ENCODE measurements at regions not wholly inside any gene's neighbourhood (a gene's known extent, or its start where the extent isn't known, plus 50 kb on each side); places are given as distances from the start of the nearest gene placed in this dataset.

DNA sequence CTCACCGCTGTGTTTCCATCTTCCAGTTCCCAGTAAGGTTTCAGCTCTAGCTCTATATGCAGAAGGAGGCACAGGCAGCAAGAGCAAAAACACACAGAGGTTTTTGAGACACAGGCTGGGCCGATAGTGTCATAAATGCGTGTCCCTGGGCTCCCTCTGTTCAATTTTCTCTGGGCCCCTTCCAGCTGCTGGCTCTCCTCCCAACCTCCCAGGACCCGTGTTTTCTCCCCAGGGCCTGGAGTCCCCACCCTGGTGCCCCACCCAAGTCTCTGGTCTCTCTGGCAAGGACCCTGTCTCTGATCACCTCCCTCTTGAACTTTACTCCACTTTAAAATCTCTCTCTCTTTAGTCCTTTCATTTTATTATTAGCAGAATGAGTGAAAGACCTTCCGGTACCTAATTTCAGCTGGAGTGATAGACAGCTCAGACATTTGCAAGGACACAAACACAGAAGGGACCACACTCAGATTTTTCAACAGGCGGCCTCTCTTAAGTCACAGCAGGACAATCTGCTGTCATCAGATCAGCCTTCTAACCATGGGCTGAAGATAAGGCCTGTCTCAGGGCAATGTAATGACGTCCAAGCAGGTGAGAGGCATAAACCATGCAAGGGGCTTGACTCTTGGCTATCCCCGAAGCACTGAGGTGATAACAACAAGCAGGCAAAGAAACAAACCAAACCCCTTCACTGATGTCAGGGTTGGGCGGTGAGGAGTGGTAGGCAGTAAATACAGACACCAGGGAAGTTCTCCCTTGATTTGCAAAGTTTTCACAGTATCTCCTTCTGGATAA lies 190.0 kb upstream of the IRS2 start:
- no peak for FAIRE-seq

DNA sequence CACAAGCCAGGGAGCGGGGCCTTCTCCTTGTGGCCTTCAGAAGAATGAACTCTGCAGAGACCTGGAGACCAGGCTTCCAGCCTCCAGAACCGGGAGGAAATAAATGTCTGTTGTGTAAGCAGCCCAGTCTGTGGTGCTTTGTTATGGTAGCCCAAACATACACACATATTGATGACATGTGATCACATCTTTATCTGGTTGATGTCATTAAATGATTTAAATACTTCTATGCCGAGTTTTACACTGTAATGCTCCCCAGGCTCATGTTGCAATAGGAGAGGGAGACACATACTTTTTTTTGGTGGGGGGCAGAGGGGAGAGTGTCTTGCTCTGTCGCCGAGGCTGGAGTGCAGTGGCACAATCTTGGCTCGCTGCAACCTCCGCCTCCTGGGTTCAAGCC lies 188.0 kb upstream of the IRS2 start:
- FAIRE-seq = no peak

DNA sequence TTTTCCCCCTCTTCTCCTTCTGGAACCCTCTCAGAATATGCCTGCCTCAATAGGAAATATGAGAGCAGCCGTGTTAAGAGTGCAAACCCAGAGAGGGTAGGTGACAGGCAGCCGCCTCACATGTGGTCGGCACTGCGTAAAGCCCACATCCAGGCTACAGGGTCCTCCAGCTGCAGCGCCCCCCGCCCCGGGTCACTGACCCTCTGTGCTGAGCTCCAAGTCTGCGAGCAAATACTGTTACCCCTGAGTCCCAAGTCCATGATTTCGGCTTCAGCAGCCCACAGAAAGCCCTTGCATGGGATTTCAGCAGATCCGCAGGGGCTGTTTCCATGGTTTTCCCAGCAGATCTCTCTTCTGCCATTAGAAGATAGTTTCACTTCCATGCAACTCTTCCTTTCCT lies 186.9 kb upstream of the IRS2 start:
- FAIRE-seq = no peak

DNA sequence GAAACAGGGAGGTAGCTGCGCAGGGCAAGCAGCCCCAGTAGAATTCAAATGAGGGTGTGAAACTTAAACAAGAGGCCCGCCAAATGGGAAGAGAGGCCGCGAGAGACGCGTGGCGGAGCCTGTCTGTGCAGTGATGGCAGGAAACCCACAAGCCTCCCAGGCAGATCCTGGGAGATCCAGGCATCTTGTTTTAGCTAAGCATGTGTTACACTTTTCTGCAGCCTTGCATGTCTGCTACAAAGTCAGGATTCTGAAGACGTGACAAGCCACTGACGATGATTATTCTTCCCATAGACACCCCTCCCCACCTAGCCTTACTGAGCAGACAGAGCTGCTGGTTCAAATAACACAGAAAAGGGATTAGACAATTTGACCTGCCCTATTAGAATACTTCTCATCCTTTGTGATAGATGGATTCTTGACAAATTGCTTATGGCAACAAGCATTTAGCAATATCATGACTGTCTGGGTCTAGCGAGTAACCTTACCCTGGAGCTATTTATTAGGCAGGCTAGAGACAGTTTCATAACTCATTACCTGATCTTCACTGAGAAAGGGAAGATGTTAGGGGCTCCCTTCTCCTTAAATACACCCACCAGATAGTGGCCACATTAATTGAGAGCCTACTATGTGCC lies 185.2 kb upstream of the IRS2 start:
- no peak for FAIRE-seq

DNA sequence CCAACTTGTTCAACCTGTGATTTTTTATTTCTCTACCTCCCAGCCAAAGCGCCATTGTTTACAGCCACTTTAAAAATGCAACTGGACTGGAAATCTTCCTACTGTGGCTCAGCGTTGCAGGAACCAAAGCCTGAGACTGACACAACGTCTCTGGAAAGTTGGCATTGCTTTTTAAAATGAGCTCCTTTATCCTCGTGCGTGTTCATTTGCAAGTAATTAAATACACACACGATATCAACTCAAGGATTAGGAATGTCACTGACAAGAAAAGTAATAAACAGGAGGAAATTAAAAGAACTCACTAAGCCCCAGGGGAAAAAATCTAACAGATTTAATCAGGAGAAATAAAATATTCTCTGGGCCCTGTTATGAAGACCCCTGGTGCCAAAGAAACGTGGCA lies 184.6 kb upstream of the IRS2 start:
- FAIRE-seq = no peak

DNA sequence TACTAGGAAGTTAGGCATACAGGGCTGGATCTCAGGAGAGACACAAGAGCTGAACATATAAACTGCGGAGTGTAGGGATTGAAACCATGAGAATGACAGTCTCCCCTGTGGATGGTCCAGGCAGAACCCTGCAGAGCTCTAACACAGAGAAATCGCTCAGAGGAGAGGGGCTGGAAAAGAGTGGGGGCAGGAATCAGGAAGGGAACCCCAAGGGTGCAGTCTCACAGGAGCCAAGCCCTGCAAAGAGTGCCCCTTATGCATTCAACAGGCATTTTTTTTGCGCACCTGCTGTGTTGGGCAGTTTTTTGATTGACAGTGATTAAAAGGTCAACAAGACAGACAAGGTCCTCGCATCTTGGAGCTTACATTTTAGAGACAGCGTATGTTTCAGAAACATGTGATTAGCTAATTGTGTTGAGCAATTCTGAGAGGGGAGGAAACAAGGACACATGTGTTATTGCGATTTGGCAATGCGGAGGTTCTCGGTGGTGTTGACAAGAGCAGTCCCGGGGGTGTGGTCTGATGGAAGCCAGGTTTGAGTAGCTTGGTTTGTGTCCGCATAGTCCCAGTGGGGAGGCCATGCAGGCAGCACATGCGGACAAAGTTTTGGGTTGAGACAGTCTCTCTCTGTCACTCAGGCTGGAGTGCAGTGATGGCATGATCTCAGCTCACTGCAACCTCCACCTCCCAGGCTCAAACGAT lies 182.6 kb upstream of the IRS2 start:
- FAIRE-seq = no peak

DNA sequence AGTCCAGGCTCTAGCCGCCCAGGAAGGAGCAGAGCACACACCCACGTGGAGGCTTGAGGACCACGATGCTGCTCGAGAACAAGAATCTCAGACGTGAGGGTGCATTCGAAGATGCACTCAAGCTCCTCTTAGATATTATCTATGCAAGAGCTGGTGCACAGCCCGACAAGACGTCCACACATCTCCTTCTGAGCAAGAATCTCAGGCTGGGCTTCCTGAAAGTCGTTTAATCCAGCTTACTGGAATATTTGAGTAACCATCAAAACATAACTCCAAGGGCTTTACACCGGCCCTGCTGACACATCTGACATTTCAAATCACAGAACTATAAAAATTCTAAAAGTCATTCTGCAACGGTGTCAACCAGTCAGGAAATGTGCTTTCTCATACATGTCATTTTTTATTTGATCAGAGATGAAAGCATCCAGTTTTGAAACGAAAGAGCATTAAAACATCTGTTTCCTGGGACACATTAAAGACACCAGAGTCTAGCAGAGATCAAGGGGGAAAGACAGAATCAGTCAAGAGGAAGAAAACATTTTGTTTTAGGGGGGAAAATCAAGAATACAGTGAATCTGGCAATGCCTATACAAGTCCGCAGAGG lies 177.7 kb upstream of the IRS2 start:
- FAIRE-seq = no peak

DNA sequence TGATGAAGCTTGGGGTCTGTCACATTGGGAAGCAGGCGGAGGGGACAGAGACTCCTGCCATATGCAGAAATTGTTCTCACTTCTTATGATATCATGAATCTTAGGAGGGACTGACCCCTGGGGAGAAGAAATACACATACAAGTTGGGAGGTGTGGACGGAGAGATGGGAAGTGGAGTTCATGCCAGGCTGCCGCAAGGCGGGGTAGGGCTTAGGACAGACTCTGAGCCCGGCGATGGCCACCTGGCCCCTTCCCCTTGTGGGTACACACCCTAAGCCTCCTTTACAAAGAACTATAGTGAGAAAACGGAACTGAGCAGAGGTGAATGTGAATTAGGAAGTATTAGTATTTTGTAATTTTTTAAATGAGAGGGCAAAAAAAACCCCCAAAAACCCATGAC lies 177.0 kb upstream of the IRS2 start:
- no peak for FAIRE-seq

DNA sequence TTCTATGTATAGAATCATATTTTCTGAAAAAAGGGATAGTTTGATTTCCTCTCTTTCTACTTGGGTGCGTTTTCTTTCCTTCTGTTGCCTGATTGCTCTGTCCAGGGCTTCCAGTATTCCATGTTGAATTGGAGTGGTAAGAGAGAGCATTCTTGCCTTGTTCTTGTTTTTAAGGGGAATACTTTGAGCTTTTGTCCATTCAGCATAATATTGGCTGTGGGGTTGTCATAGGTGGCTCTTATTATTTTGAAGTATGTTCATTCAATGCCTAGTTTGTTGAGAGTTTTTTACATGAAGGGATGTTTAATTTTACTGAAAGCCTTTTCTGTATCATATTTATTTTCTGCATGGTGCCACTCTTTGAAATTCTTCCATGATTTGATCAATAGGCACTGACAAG lies 173.5 kb upstream of the IRS2 start:
- no peak for FAIRE-seq

DNA sequence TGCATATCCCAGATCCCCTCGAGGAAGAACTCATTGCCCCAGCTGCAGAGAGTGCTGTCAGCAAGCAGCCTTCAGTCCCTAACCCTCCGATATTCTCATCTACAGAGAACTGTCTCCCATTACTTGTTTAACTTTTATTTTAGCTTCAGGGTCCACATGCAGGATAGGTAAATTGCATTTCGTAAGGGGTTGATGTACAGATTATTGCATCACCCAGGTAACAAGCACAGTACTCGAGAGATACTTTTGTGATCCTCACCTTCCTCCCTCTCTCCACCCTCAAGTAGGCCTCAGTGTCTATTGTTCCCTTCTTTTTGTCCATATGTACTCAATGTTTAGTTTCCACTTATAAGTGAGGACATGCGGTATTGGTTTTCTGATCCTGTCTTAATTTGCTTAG lies 171.5 kb upstream of the IRS2 start:
- no peak for FAIRE-seq

DNA sequence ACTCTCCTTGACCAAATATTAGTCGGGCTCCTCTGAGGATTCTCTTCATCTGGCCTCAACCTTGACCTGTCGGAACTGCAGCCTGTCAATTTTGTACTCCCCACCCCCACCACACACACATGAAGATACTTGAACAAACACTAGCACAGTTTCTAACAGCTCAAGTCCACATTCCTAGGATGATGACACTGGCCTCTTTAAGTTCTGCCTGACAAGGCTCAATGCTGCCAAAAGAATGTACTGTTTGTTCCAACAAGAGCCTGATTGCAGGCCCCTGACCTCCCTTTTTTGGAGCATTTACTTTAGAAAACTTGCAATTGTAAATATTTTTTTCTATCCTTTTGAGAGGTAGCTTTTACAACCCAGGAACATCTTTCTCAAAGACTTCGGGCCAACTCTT lies 169.2 kb upstream of the IRS2 start:
- FAIRE-seq = no peak

DNA sequence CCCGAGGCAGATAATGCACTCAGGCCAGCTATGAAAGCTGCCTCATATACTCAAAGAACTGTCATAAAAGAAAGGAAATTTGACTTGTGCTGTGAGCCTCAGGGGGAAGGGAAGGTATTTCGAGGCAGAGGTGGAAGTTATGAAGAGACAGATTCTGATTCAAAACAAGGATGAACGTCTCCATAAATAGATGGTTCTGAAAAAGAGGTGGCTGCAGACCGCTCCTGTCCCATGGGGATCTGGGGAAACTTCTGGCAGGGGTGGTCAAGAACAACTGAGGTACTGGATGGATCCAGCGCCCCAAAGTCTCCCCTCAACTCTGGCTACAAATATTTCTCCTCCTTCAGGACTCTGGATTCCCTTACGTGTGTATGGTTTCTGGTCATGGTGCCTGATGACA lies 168.1 kb upstream of the IRS2 start:
- no peak for FAIRE-seq

DNA sequence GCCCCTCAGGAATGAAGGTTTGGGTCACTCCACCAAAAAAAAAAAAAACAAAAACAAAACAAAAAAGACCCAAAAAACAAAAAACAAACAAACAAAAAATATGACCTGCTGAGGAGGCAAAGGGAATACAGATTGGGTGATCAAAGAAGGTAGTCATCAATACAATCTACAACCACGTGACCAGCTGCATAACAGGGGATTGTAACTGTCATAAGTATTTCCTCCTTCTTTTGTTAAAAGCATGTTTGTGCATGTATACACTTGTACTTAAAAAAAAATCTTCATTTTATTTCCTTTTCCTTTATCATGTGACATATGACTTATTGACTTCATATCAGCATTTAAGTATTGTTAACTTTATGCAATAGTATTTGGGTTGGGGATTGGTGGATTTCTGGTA lies 165.1 kb upstream of the IRS2 start:
- peak; percentile 84 for FAIRE-seq

DNA sequence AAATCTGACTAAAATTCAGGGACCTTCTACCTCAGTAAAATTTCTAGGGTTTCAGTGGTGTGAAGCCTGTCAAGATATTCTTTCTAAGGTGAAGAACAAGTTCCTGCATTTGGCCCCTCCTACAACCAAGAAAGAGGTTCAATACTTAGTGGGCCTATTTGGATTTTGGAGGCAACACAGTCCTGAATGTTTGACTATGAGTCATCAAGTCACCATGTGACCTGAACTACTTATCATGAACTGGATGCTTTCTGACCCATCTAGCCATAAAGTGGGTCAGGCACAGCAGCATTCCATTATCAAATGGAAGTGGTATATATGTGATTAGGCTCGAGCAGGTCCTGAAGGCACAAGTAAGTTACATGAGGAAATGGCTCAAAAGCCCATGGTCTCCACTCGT lies 163.0 kb upstream of the IRS2 start:
- FAIRE-seq = no peak

DNA sequence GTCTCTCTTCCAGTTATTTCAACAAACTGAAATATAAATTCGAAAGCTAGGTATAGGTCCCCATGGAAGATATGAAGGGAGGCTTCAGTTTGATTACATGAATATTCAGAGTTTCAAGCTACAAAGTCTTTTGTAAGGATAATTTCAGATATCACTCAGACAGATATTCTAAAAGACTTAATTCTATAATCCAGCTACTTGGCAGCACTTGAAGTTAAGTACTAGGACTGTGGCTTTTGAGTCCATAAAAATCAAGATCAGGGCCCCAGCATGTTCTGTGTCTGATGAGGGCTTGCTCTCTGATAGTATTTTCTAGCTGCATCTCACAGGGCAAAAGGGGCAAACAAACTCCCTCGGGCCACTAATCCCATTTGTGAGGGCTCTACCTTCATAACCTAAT lies 160.6 kb upstream of the IRS2 start:
- FAIRE-seq = no peak

DNA sequence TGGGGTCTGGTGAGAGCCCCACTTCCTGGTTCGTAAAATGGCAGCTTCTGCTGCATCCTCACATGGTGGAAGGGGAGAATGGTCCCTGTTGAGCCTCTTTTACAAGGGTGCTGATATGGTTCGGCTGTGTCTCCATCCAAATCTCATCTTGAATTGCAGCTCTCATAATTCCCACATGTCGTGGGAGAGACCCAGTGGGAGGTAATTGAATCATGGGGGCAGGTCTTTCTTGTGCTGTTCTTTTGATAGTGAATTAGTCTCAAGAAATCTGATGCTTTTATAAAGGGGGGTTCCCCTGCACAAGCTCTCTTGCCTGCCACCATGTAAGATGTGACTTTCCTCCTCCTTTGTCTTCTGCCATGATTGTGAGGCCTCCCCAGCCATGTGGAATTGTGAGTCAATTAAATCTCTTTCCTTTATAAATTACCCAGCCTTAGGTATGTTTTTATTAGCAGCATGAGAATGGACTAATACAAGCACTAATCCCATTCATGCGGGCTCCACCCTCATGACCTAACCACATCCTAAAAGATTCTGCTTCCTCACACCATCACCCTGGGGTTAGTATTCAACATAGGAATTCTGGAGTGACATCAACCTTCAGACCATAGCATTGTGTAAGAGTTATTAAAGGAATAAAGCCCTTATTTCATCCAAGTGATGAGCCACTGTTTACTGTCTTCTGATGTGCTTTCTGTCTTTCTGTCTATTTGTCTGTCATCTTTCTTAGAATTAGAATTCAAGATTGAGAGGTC lies 159.0 kb upstream of the IRS2 start:
- no peak for FAIRE-seq

DNA sequence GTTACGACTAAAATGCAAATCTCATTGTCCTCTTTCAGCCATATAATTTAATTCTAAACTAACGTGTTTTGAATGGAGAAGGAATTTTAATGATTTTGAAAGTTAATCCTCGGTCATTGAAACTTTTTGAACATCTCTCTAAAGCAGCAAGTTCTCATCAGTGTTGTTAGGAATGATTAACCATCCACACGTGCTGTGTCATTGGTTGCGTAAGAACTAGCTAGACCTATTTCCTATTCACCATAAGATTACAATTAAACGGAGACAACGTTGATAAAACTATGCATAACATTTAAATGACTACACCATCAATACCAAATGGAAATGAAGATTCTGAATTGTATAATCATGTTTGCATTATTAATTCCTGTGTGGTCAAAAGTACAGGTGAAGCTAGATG lies 155.6 kb upstream of the IRS2 start:
- no peak for FAIRE-seq

DNA sequence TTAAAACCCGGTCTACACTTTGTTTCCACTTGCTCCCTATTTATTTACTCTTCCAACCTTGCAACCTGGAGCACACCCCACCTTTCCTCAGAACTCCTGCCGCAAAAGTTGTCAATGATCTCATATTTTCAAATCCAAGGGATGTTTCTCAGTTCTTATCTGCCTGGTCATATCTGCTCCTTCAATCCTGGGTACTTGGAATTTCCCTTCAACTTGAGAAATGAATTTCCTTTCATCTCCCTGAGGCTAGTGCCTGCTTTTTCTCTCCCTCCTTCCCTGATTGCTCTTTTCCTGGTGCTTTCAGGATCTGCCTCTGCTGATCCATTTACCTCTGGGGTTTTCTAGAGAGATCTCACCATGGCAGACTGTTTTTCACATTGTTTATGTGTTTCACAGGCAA lies 154.8 kb upstream of the IRS2 start:
- no peak for FAIRE-seq

DNA sequence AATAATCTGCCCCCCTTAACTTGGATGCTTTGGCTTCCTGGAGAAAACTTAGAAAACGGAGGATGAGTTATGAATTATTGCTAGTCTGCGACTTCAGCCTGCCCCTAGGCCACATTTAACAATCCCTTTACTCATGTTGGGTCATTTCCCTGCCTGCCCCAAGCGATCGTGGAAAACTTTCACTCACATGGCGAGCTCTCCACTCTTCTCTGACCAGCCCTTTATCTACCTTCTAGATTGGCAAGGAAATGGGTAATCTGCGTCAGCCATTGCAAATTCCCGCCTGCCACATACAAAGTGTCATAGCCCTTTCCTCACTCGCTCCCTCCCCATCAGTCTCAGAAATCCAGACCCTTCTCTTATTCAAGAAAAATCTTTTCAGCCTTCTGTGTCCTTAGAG lies 154.3 kb upstream of the IRS2 start:
- FAIRE-seq = no peak

DNA sequence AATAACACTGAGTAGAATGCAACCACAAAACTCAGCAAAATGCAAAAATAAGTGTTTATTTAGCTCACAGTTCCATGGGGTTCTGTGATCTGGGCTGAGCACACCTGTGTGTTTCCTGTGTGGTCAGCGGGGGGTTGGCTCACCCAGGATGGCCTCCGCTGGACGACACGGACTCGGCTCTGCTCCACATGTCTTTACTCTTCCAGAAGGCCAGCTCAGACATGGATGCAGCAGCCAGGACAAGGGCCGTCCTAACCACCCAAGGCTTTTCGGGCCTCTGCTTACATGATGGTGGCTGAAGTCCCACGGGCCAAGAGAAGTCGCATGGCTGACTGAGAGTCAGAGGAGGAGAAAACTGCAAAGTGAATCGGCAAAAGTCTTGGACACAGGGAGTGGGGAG lies 153.5 kb upstream of the IRS2 start:
- no peak for FAIRE-seq

DNA sequence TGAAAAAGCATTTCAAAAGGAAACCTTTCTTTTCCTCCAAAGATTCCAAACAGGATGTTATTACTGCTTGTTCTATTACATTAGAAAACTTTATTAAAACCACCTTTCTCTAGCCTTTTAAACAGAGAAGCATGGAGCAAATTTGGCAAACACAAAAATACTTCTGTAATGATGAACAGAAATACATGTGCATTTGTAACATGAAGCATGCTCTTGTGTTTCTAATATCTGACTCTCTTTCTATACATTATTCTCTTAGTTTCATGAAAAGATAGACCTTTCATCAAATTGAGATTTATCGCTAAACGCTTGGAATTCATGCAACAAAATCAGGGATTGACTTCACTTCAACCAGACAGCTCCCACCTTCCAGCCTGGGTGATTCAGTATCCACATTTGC lies 152.8 kb upstream of the IRS2 start:
- no peak for FAIRE-seq

DNA sequence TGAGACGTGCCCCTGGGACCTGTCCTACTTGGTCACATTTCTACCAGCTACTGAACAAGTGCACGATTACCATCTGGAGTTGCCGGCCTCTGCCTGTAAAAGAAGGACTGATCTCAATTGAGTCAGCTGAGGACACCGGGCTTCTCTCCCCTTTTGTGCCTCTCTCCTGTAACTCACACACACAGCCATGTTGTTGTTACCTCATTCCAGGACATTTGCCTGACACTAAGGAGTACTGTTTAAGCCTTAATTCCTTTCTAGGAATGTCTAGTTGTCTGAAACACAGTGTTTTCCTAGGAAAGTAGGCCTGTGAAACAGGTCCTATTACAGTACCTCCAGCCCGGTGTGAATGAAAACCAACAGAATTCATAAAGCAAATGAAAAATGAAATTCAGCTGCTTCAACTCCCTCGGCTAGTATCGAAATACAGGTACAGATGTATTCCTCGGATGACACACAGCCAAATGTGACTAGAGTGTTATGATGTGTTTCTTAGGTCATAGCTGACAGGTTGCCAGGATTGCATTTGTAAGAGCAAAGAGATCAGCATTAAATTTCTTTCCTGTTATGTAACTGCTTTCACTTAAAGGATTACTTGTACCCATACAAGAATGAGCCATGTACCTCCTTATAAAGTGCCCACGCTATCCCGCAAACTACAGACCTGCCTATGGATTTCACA lies 152.0 kb upstream of the IRS2 start:
- no peak for FAIRE-seq
